Body of pancreas (tissue), 4 donors: ENCODE measurements at regions not wholly inside any gene's neighbourhood (a gene's known extent, or its start where the extent isn't known, plus 50 kb on each side); places are given as distances from the start of the nearest gene placed in this dataset.

Source experiments
- CTCF ChIP-seq, 7 experiments: fragments of 450-650 bp in 4 of 7; fragments of 200-600 bp in 3 of 7; sonication (generic) in 3 of 7; IDR thresholded peaks; one replicate each; pipeline ENCODE4 v1.5.1; 2016 to 2019; ENCODE audit warnings: antibody characterized with exemption in 7 of 7
- POLR2A ChIP-seq, 3 donors: fragments of 450-650 bp; IDR thresholded peaks; one replicate each; pipeline ENCODE4 v1.6.1; 2016; ENCODE audit warnings: antibody characterized with exemption in 3 of 3, mild to moderate bottlenecking in 2 of 3

- TF ChIP-seq POLR2A (IDR thresholded peaks at IDR 0.05) (no peak), CTCF (IDR thresholded peaks at IDR 0.05) (no peak)
These were observed 71.5 kb upstream of the SSTR4 start for GRCh38 chr20:22963581-22963980.
